ENCODE measurements at regions not wholly inside any gene's neighbourhood (a gene's known extent, or its start where the extent isn't known, plus 50 kb on each side); places are given as distances from the start of the nearest gene placed in this dataset.

- TF ChIP-seq SUZ12 (IDR thresholded peaks at IDR 0.05; ENCODE audit: extremely low read depth, insufficient read depth, insufficient read length) (no peak), ZNF274 (IDR thresholded peaks at IDR 0.05; ENCODE audit: low read depth, low read length) (no peak)
Measured at GRCh38 chr14:28057359-28058296, 709.0 kb upstream of the FOXG1 start.
